T follicular helper cell (primary cell): ENCODE measurements at regions not wholly inside any gene's neighbourhood (a gene's known extent, or its start where the extent isn't known, plus 50 kb on each side); places are given as distances from the start of the nearest gene placed in this dataset.

ENCODE experiments used
- DNase-seq: peaks from one replicate; pipeline ENCODE4 v3.0.0-alpha.2; 2020; ENCODE audit warnings: low read depth

GRCh38 chr6:141164042-141164743 lies 968.5 kb upstream of the GJE1 start:
- no peak for DNase-seq

DNA sequence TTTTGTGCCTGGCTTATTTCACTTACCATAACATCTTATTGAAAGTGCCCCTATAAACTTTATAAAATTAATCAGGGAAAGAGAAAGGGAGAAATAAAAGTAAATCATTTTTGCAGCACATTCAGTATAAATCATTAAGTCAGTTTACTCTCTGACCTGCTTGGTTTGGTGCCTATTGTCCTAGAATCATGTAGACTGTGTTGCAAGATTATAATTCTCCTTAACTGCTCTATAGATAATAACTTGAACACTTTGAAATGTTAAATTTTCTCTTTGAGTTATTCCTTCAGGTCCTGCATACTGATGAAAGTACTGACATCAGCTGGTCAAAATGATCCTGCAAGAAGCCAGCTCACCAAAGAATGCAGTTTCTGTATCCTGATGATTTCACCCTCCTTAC lies 969.6 kb upstream of the GJE1 start:
- DNase-seq: no peak

- no peak for DNase-seq
Measured at GRCh38 chr6:141158740-141159139, 974.0 kb upstream of the GJE1 start.

DNA sequence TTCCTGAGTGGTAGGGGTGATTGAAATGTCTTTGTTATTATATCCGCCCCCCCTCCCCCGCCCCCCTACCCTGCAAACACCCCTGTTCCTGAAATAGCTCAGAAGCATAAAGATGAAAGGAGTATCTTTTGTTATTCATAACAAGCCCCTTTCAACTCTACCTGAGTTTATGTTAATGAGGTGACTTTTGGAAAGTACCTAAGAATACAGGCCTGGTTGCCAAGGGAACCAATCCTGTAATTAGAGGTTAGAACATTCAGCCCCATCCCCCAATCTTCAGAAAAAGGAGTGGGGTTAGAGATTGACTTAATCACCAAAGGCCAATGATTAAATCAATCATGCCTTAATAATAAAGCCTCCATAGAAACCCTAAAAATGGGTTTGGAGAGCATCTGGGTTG lies 979.2 kb upstream of the GJE1 start:
- peak; percentile 25 for DNase-seq

- no peak for DNase-seq
Measured at GRCh38 chr6:141152951-141153350, 979.8 kb upstream of the GJE1 start.

- no peak for DNase-seq
Measured at GRCh38 chr6:141151710-141152417, 980.9 kb upstream of the GJE1 start.

- DNase-seq: no peak
Measured at GRCh38 chr6:141141870-141142269, 990.9 kb upstream of the GJE1 start.

- no peak for DNase-seq
Measured at GRCh38 chr6:141140905-141141304, 991.8 kb upstream of the GJE1 start.

DNA sequence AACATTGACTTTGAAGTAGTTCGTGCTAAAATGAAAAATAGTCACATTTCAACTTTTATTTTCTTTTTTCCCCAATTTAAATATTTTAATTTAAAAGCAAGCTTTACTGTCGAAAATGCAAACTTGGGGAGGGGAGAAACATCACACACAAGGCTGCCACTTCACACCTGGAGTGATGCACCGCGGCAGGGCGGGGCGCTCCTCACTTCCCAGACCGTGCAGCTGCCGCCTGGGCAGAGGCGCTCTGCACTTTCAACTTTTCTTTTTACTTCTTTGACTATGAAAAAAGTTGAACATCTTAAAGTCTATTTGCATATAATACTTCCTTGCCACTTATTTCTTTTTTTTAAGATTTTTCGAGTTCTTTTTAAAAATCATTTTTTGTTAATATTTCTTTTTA lies 993.3 kb upstream of the GJE1 start:
- no peak for DNase-seq

- DNase-seq: no peak
Measured at GRCh38 chr6:141134723-141135122, 998.0 kb upstream of the GJE1 start.

- no peak for DNase-seq
Measured at GRCh38 chr6:141133836-141134235, 998.9 kb upstream of the GJE1 start.

GRCh38 chr6:141133346-141133745 lies 999.4 kb upstream of the GJE1 start:
- DNase-seq: no peak

- no peak for DNase-seq
Measured at GRCh38 chr6:141131616-141132015, 1001.1 kb upstream of the GJE1 start.

DNA sequence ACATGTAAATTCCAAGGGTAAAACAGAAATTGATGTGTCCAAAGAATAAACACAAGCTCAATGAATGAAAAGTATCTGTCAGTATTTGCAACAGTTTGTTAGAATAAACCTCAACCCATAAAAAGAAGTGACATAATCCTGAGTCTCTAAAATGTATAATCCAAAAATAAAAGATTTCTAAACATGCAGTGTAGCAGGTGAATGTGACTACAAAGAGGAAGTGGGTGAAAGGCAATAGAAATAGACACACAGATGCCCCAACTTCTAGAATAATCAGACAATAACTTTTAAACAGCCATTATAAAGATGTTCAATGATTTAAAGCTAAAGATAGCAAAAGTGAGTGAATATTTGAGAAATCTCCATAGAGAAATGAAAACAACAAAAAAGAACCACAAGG lies 1009.2 kb upstream of the GJE1 start:
- DNase-seq: no peak

GRCh38 chr6:141123049-141123448 lies 1009.7 kb upstream of the GJE1 start:
- DNase-seq: no peak

DNA sequence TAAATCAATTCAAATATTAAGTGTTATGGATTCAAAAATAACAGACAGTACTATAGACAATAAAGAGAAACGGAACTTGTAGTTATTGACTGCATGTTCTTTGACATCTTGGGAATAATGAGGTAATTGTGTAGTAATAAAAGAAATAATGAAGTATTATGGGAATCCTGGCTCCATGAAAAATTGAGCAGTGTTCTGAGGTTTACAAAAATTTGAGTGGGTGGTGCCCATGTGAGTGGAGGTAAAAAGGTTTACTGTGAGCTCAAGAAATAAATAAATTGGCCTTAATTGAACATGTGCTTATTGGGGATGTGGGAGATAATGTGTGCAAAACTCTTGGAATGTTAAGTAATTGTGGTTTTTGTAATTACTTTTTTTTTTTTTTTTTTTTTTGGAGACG lies 1013.7 kb upstream of the GJE1 start:
- DNase-seq: no peak

DNA sequence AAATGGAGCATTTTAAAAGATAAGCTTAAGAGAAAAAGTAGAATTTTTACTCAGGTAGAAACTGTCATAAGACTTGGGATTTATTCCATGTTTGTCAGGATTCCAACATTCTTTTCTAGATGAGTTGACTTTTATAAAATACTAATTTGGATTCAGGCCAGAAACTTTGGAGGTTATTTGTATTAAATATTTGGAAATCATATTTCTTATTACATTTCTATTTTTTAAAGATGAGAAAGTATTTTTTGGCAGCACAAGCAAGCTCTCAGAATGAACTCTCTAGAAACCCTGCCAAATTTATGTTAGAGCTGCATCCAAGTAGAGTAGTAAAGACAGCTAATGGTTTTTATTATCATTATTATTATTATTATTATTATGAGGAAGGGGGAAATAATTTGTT lies 1014.9 kb upstream of the GJE1 start:
- DNase-seq: no peak

GRCh38 chr6:141110481-141110880 lies 1022.2 kb upstream of the GJE1 start:
- no peak for DNase-seq

GRCh38 chr6:141107591-141108160 lies 1025.0 kb upstream of the GJE1 start:
- DNase-seq: no peak

DNA sequence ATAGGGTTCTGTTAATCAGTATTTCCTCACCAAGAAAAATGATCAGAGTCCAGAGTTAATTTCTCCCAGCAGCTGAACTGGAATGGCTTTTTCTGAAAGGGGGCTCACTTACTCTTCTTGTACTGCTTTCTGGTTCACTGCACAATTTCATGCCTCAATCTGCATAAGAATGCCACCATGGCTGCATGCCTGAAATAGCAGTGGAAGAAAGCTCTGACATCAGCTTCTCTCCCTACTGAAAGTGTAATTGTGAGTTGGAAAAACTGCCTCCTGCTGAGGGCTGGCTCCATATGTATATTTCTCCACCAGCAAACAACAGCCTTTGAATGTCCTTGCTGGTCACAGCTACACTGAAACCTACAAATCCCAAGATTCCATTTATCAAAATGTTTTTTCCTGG lies 1027.2 kb upstream of the GJE1 start:
- DNase-seq: no peak

- DNase-seq: no peak
Measured at GRCh38 chr6:141103246-141103645, 1029.5 kb upstream of the GJE1 start.

DNA sequence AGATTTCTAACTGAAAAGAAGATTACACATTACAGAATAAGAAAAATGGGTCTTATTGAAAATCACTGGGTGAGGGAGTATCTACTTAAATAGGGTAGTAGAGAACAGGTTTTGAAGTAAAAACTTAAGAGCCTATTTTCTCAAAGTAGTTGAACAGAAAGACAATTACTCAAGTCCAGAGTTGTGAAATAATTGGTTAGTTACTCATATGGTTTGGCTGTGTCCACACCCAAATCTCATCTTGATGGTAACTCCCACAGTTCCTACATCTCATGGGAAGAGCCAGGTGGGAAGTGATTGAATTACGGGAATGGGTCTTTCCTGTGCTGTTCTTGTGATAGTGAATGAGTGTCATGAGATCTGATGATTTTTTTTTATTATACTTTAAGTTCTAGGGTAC lies 1035.3 kb upstream of the GJE1 start:
- no peak for DNase-seq

DNA sequence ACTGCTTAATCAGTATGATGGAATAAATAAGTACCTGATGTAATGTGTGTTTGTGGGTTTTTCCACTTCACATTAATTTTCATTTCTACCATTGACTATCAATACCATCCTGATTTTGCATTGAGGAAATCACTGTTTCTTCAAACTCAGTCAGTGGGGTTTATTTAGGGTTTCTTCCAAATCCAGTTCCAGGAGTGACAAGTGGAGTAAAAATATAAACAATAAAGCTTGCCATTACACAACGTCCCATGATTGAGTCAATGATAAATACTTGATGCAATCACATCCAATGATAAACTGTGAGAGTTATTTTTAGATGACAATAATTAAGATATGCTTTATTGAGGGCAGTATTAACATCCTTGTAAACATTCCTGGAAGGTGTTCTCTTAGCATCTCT lies 1037.4 kb upstream of the GJE1 start:
- no peak for DNase-seq

- DNase-seq: no peak
Measured at GRCh38 chr6:141088171-141088570, 1044.6 kb upstream of the GJE1 start.
